Neutrophil (primary cell): ENCODE measurements at regions not wholly inside any gene's neighbourhood (a gene's known extent, or its start where the extent isn't known, plus 50 kb on each side); places are given as distances from the start of the nearest gene placed in this dataset.

ENCODE experiments used
- H3K27ac ChIP-seq: fragments of 200-600 bp; sonication (generic); 2 replicates; pipeline ENCODE4 v1.5.1; 2016; ENCODE audit warnings: mild to moderate bottlenecking, moderate library complexity
- H3K27me3 ChIP-seq: fragments of 200-600 bp; sonication (generic); 2 replicates; pipeline ENCODE4 v1.6.0; 2016; ENCODE audit warnings: mild to moderate bottlenecking
- H3K36me3 ChIP-seq: fragments of 200-600 bp; sonication (generic); 2 replicates; pipeline ENCODE4 v1.5.1; 2017
- H3K4me1 ChIP-seq, 2 experiments: fragments of 200-600 bp in 1 of 2; sonication (generic) in 1 of 2; 1 replicate in 1 of 2; 2 replicates in 1 of 2; pipeline versions ENCODE4 v1.5.1 to v1.6.1; 2013 to 2016; ENCODE audit warnings: low read depth in 1 of 2, low read length in 1 of 2, mild to moderate bottlenecking in 1 of 2, moderate library complexity in 1 of 2; ENCODE audit not compliant: control insufficient read depth in 1 of 2, insufficient read depth in 1 of 2
- H3K4me3 ChIP-seq, 2 experiments: fragments of 200-600 bp in 1 of 2; sonication (generic) in 1 of 2; 1 replicate in 1 of 2; 2 replicates in 1 of 2; pipeline ENCODE4 v1.5.1; 2013 to 2016; ENCODE audit warnings: low read depth in 1 of 2, low read length in 1 of 2, mild to moderate bottlenecking in 1 of 2, moderate library complexity in 1 of 2
- H3K9me3 ChIP-seq: fragments of 200-600 bp; sonication (generic); 2 replicates; pipeline ENCODE4 v1.5.1; 2016
- TF ChIP-seq, protein P1 (sequence below): fragments of 200-600 bp; sonication (generic); IDR thresholded peaks from 2 replicates; pipeline ENCODE4 v1.5.1; 2016; ENCODE audit warnings: antibody characterized with exemption

GRCh38 chr15:87496795-87497194 is 759.7 kb downstream of the NTRK3 start:
- H3K36me3 ChIP-seq = no peaks in the 10 kb centered on the region
- no peaks in the 10 kb centered on the region for H3K27me3 ChIP-seq
- no peak overlapping the region for H3K4me3 ChIP-seq
- no peaks in the 10 kb centered on the region for H3K4me1 ChIP-seq
- H3K27ac ChIP-seq = no peak overlapping the region
- TF ChIP-seq, protein P1, sequence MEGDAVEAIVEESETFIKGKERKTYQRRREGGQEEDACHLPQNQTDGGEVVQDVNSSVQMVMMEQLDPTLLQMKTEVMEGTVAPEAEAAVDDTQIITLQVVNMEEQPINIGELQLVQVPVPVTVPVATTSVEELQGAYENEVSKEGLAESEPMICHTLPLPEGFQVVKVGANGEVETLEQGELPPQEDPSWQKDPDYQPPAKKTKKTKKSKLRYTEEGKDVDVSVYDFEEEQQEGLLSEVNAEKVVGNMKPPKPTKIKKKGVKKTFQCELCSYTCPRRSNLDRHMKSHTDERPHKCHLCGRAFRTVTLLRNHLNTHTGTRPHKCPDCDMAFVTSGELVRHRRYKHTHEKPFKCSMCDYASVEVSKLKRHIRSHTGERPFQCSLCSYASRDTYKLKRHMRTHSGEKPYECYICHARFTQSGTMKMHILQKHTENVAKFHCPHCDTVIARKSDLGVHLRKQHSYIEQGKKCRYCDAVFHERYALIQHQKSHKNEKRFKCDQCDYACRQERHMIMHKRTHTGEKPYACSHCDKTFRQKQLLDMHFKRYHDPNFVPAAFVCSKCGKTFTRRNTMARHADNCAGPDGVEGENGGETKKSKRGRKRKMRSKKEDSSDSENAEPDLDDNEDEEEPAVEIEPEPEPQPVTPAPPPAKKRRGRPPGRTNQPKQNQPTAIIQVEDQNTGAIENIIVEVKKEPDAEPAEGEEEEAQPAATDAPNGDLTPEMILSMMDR = no peak
- H3K9me3 ChIP-seq = no peaks in the 10 kb centered on the region

GRCh38 chr15:87496109-87496508 is 760.4 kb downstream of the NTRK3 start:
- H3K4me1 ChIP-seq = no peaks in the 10 kb centered on the region
- TF ChIP-seq, protein P1 = no peak

DNA sequence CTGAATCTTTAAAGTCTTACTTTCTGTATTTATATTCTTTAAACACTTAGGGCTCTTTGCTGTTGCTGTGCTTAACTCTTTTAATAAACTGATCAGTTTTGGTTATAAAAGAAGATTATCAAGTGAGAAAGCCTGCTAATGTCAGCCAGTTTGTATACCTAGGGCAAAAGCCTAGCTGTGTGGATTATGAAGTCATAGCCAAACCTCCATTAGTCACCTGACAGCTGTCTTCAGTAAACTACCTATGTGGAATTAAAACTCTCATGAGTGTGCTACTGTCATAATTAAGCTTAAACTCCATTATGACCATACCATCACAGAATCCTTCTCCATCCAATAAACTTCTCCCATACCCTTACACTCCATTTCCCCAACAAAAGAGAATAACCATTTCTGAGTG is 762.7 kb downstream of the NTRK3 start:
- H3K4me3 ChIP-seq = no peak overlapping the region
- no peaks in the 10 kb centered on the region for H3K27me3 ChIP-seq
- no peaks in the 10 kb centered on the region for H3K4me1 ChIP-seq
- TF ChIP-seq, protein P1 = no peak
- H3K27ac ChIP-seq = no peak overlapping the region
- no peaks in the 10 kb centered on the region for H3K36me3 ChIP-seq
- H3K9me3 ChIP-seq = no peaks in the 10 kb centered on the region

More at GRCh38 chr15:87496109-87496508, 760.4 kb downstream of the NTRK3 start:
- no peaks in the 10 kb centered on the region for H3K9me3 ChIP-seq
- no peaks in the 10 kb centered on the region for H3K36me3 ChIP-seq
- H3K27me3 ChIP-seq = no peaks in the 10 kb centered on the region
- no peak overlapping the region for H3K27ac ChIP-seq
- no peak overlapping the region for H3K4me3 ChIP-seq

- no peaks in the 10 kb centered on the region for H3K4me1 ChIP-seq
- H3K27me3 ChIP-seq = no peaks in the 10 kb centered on the region
- TF ChIP-seq, protein P1 = no peak
- no peak overlapping the region for H3K27ac ChIP-seq
- H3K36me3 ChIP-seq = no peaks in the 10 kb centered on the region
- H3K9me3 ChIP-seq = no peaks in the 10 kb centered on the region
- H3K4me3 ChIP-seq = no peak overlapping the region
Observed at GRCh38 chr15:87492321-87492720, 764.2 kb downstream of the NTRK3 start.

- H3K27ac ChIP-seq = no peak overlapping the region
- TF ChIP-seq, protein P1 = no peak
- no peaks in the 10 kb centered on the region for H3K36me3 ChIP-seq
- H3K27me3 ChIP-seq = no peaks in the 10 kb centered on the region
- H3K4me3 ChIP-seq = no peak overlapping the region
- no peaks in the 10 kb centered on the region for H3K9me3 ChIP-seq
- no peaks in the 10 kb centered on the region for H3K4me1 ChIP-seq
Observed at GRCh38 chr15:87490666-87491065, 765.9 kb downstream of the NTRK3 start.
